Ovary (tissue), 3 donors: ENCODE measurements at regions not wholly inside any gene's neighbourhood (a gene's known extent, or its start where the extent isn't known, plus 50 kb on each side); places are given as distances from the start of the nearest gene placed in this dataset.
"Not testable (repeated sequence)": the region's sequence is repeated elsewhere in the genome, so short reads cannot be mapped to it uniquely, and the experiment has no call there.

Experiments used
- EP300 ChIP-seq: sonication (generic); formaldehyde crosslinking; IDR thresholded peaks from one replicate; pipeline ENCODE4 v1.6.1; 2017; ENCODE audit warnings: antibody characterized with exemption
- TF ChIP-seq, protein P1 (sequence below), 3 donors: fragments of 450-650 bp in 2 of 3; fragments of 200-600 bp in 1 of 3; IDR thresholded peaks; one replicate each; pipeline versions ENCODE4 v1.5.1 to v1.8.0; 2016 to 2022; ENCODE audit warnings: antibody characterized with exemption in 3 of 3, mild to moderate bottlenecking in 1 of 3
- donor health status: DM: no; HTN: no; CAD: no.

DNA sequence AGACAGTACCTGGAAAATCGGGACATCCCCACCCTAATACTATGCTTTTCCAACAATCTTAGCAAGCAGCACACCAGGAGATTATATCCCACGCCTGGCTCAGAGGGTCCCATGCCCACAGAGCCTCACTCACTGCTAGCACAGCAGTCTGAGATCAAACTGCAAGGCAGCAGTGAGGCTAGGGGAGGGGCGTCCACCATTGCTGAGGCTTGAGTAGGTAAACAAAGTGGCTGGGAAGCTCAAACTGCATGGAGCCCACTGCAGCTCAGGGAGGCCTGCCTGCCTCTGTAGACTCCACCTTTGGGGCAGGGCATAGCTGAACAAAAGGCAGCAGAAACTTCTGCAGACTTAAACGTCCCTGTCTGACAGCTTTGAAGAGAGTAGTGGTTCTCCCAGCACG, 275.5 kb downstream of the IKZF2 start:
- TF ChIP-seq, protein P1, sequence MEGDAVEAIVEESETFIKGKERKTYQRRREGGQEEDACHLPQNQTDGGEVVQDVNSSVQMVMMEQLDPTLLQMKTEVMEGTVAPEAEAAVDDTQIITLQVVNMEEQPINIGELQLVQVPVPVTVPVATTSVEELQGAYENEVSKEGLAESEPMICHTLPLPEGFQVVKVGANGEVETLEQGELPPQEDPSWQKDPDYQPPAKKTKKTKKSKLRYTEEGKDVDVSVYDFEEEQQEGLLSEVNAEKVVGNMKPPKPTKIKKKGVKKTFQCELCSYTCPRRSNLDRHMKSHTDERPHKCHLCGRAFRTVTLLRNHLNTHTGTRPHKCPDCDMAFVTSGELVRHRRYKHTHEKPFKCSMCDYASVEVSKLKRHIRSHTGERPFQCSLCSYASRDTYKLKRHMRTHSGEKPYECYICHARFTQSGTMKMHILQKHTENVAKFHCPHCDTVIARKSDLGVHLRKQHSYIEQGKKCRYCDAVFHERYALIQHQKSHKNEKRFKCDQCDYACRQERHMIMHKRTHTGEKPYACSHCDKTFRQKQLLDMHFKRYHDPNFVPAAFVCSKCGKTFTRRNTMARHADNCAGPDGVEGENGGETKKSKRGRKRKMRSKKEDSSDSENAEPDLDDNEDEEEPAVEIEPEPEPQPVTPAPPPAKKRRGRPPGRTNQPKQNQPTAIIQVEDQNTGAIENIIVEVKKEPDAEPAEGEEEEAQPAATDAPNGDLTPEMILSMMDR (IDR thresholded peaks at IDR 0.05) = not testable (repeated sequence)
- TF ChIP-seq EP300 = not testable (repeated sequence)
